HG02973 (cell line): ENCODE measurements at regions not wholly inside any gene's neighbourhood (a gene's known extent, or its start where the extent isn't known, plus 50 kb on each side); places are given as distances from the start of the nearest gene placed in this dataset.

Experiments
- ATAC-seq: cut with Tn5 transposase; IDR thresholded peaks from one replicate; pipeline ENCODE4 v1.9.1; 2021; ENCODE audit warnings: moderate library complexity; ENCODE audit not compliant: unreplicated experiment

- no peak for ATAC-seq
Observed at GRCh38 chr10:61100887-61101286, 156.9 kb upstream of the RHOBTB1 start.

GRCh38 chr10:61099756-61100155 lies 155.8 kb upstream of the RHOBTB1 start:
- no peak for ATAC-seq

DNA sequence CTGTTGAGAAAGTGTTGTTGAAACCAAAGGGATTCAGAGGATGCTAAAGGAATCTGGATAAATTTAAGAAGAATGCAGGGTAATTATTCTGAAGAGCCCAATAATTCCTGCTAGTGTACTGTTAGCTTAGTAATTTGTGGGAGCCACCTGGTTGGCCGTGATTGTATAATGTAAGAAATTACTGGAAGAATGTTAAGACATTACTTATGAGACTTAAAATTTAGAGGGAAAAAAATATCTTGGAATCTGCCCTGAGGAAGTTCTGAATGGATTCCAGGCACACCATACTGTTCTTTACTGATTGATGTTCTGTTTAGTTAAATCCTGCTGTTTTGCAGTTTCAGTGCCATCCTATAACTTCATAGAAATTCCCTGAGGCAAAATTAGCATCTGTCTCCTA lies 155.0 kb upstream of the RHOBTB1 start:
- ATAC-seq: no peak

DNA sequence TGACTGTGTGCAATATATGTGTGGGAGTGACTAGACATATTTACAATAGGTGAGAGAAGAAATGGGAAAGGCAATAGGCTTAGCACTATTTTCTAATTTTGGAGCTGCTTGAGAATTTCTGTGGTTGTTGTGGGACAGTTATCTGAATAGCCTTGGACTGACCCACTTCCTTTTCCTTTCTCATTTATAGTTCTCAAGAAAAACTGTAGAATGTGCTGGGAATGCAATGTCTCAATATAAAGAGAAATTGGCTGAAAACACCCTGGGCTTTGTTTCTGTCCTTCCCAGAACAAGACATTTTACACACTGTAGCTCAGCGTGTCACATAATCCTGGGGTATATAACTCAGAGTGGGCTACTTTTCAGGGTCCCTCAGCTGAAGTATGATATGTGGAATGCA lies 153.0 kb upstream of the RHOBTB1 start:
- no peak for ATAC-seq

DNA sequence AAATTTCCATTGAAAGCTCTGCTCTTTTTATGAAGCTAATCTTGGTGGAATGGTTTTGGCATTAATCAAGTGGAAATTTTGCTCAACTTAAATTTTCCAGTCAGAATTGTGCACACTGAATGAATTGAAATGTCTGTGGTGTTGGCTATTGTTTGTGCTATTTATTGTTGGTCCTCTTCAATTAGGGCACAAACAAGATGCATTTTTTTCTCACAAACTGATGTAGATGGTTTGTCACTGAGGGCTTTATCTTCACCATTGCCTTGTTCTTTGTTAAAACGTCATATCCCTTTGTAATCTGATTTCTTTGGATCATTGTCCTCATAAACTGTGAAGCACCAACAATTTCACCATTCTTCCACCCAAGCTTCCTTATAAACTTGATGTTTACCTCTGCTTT lies 152.1 kb upstream of the RHOBTB1 start:
- no peak for ATAC-seq

DNA sequence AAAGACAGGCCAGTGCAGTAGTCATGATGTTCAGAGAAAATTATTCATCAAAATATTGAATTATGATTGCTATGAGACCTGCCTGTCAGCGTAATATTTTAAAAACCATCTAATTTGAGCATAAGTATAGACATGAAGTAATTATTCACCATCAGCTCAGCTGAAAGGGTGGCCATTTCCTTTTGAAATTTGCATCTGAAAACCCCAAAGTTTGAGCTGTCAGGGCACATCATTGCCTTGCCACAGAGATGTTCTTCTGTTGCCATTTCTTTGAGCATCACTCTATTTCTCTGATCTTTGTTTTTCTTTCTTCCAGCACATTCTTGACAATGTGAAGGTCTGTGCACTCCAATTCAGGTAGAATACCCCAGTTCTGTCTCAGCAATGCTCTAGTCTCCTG lies 147.5 kb upstream of the RHOBTB1 start:
- no peak for ATAC-seq

DNA sequence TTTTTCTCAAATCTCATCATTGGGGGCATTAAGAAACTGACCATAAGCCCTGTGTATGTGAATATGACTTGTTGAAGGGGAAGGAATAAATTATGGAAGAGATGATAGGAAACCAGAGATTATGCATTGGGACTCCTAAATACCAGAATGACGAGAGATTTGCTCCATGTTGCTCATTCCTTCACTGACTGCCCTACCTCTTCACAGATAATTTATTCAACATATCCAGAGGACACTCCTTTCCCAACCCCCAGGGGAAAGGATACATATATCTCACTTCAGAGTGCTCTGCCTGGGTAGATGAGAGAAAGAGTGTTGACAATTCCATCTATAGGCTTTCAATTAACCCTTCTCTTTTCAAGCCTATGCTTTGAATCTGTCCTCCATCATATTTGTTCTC lies 145.3 kb upstream of the RHOBTB1 start:
- no peak for ATAC-seq

- ATAC-seq: no peak
Observed at GRCh38 chr10:61084493-61084892, 140.5 kb upstream of the RHOBTB1 start.

DNA sequence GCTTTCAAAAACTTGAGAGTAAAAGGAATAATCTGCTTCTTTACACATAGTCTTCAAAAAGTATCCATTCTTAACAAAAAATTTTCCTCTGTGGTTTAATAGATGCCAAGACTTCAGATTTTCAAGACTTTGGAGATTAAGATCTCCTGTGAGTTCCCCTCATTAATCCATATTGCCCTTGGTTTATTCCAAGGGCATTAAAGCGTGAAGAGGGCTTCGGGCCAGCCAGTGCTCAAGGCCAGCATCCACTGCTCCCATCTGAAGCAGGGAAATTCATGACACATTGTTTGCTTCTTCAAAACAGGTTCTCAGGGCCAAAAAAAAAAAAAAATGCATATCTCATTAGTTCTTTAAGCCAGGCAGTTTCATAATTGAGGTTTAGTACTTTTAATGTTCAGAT lies 137.3 kb upstream of the RHOBTB1 start:
- ATAC-seq: no peak

GRCh38 chr10:61078542-61079275 lies 134.7 kb upstream of the RHOBTB1 start:
- no peak for ATAC-seq

- no peak for ATAC-seq
Observed at GRCh38 chr10:61076572-61077114, 132.7 kb upstream of the RHOBTB1 start.

- no peak for ATAC-seq
Observed at GRCh38 chr10:61073391-61073790, 129.4 kb upstream of the RHOBTB1 start.

- no peak for ATAC-seq
Observed at GRCh38 chr10:61071580-61071979, 127.6 kb upstream of the RHOBTB1 start.

DNA sequence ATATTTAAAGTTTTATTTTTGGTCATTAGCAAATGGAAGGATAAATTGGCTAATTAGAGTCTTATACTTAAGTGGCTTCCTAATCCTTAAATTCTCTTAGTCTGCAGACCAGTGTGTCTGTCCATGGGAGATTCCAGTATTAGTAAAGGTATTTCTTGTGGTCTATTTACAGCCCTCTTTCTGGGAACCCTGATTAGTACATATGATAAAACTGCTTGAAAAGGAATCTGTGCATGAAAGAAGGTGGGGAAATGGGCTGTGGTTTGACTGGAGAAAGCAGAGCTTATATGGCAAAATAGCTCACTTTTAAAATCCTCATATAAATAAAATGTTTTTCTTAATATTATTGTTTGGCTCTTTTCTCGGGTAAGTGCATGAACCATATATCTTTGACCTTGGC lies 124.5 kb upstream of the RHOBTB1 start:
- no peak for ATAC-seq

GRCh38 chr10:61067671-61068336 lies 123.8 kb upstream of the RHOBTB1 start:
- ATAC-seq: no peak

DNA sequence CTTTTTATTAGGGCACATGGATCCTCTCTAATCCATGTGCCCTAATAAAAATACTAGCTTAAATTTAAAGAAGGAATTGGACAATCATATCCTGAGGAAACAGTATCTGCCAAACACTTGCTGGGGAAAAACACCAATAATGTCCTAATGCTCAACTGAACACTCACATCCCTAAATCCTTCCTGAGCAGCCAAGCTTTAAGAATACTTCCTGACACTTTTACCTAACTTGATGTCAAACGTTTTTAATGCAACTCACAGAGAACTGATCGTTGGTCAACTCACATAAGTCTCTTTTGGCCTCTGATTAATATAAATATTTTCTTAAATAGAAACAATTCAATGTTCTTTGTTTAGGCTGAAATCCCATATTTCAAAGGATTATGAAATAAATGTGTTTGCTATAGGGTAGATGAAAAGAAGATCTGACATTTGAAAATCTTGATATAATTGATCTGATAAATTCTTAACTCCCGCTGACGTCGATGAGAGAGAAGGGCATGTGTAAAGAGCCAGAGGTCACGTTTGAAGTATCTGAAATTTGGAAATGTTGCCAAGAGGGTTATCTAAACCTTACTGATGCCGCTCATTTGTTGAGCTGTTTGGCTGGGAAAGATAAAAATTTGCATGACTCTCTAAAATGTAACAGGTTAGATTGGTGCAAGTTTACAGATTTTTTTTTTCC lies 122.8 kb upstream of the RHOBTB1 start:
- ATAC-seq: no peak

- no peak for ATAC-seq
Observed at GRCh38 chr10:61065051-61065450, 121.1 kb upstream of the RHOBTB1 start.

DNA sequence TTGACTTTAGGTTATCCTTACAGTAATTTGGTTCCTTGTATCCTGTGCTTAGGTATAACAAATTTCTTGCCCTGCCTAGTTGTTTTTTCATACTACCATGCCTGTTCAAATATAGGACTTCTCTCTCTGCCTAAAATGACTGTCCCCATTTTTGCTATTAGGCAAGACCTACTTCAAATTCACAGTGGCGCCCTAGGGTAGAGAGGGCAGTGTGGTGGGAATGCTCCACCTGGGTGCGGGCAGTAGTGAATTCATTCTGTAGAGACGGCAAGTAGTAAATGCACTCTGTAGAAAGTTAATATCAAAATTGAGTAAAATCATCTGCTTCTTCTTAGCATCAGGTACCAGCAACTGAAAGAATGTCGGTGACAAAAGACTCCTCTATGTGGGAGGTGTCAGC lies 120.4 kb upstream of the RHOBTB1 start:
- ATAC-seq: no peak

DNA sequence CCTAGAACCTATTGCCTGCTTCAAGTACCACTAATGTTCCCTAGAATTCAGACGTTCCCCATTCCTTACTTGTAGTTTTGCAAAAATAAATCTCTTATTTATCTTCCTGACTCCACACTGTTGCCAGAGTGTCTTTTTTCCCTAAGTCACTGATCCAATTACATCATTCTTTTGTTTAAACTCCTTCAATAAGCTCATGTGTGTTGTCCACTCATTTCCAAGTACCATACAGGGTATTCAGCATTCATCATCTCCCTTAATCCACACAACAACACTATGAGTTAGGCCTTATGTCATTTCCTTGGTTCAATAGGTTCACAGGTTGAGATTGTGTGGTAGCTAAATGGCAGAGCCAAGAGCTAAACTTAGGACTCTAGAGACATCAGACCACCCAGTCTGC lies 119.9 kb upstream of the RHOBTB1 start:
- no peak for ATAC-seq

DNA sequence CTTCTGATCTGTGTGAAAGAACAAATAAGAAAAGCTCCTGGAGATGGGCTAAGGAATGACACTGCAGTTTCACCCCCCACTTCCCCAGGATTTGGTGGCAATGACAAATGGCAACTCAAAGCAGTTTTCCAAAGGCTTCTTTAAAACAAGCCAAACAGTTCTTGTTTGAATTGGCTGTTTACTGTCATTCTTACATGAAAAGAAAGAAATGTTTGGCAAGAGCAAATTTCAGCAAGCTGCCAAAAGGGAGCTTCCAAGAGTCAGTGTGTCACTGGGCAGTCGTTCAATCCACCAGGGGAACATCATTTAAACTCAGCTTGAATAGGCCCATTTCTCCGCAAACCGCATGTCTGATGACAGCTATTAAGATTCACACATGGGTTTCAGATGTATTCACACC lies 119.0 kb upstream of the RHOBTB1 start:
- ATAC-seq: no peak

DNA sequence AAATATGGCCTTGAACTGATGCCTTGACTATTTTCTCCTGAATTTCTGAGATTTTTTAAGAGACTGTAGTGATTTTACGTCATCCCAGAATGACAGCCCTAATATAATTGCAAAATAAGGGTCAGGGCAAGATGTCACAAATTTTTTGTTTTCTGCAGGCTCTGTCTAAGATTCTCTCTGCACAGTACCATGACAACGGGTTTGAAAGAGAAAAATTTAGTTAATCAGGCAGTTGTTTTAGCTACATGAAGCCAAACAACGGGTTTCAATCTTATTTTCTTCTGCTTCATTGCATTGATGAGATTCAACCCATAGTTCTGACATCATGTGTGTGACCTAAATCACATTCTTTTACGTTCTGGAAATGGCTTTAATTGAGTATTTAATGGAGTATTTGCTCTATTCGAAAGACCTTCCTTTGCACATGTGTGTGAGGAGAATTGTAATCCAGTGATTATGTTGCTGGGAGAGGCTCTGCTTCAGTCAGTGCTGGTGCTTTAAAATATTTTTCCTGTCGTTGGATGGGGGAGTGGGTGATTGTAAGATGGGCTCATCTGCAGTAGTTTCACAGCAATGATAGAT lies 118.0 kb upstream of the RHOBTB1 start:
- no peak for ATAC-seq

DNA sequence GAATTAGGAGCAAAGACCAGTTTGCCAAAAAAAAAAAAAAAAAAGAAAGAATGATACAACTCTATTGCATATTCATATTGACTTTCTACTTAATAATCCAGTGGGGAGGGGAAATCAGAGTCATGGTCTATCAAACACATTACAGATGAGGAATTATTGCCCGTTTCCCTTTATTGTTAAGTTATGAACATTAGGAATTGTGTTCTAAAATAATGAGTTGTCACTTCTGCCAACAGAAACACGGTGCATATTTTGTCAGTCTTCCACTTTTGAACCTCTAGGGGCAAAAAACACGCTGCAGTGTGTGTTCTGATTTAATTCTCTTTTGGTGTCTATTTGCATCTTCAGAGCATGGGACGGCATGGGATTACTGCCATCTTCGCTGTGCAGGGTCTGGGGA lies 115.7 kb upstream of the RHOBTB1 start:
- no peak for ATAC-seq
